ELF-1 (cell line): ENCODE measurements at regions not wholly inside any gene's neighbourhood (a gene's known extent, or its start where the extent isn't known, plus 50 kb on each side); places are given as distances from the start of the nearest gene placed in this dataset.
"Not testable (repeated sequence)": the region's sequence is repeated elsewhere in the genome, so short reads cannot be mapped to it uniquely, and the experiment has no call there.

Experiments
- DNase-seq: peaks from one replicate; pipeline ENCODE4 v3.0.0-alpha.2; 2016; ENCODE audit warnings: low read depth, low spot score

GRCh38 chr6:27161115-27161514 lies 86.4 kb upstream of the PRSS16 start:
- DNase-seq: no peak

GRCh38 chr6:27161603-27161945 lies 85.9 kb upstream of the PRSS16 start:
- DNase-seq: no peak

GRCh38 chr6:27161946-27162603 lies 85.4 kb upstream of the PRSS16 start:
- no peak for DNase-seq

- DNase-seq: no peak
These were observed 83.7 kb upstream of the PRSS16 start for GRCh38 chr6:27163834-27164233.

GRCh38 chr6:27168108-27168507 lies 79.4 kb upstream of the PRSS16 start:
- DNase-seq: no peak

GRCh38 chr6:27168586-27169443 lies 78.7 kb upstream of the PRSS16 start:
- no peak for DNase-seq

GRCh38 chr6:27172524-27173231 lies 74.8 kb upstream of the PRSS16 start:
- not testable (repeated sequence) for DNase-seq

GRCh38 chr6:27173232-27173601 lies 74.3 kb upstream of the PRSS16 start:
- DNase-seq: not testable (repeated sequence)

- DNase-seq: no peak
These were observed 72.5 kb upstream of the PRSS16 start for GRCh38 chr6:27174958-27175357.

GRCh38 chr6:27176096-27176495 lies 71.4 kb upstream of the PRSS16 start:
- DNase-seq: peak; percentile 45

- peak; percentile 65 for DNase-seq
These were observed 70.7 kb upstream of the PRSS16 start for GRCh38 chr6:27176523-27177484.

- peak; percentile 93 for DNase-seq
These were observed 69.8 kb upstream of the PRSS16 start for GRCh38 chr6:27177485-27178406.

GRCh38 chr6:27178407-27178730 lies 69.1 kb upstream of the PRSS16 start:
- no peak for DNase-seq

- peak; percentile 59 for DNase-seq
These were observed 68.6 kb upstream of the PRSS16 start for GRCh38 chr6:27178860-27179259.

GRCh38 chr6:27183060-27183832 lies 64.3 kb upstream of the PRSS16 start:
- no peak for DNase-seq

GRCh38 chr6:27187231-27188060 lies 60.1 kb upstream of the PRSS16 start:
- DNase-seq: no peak

GRCh38 chr6:27188061-27188884 lies 59.2 kb upstream of the PRSS16 start:
- DNase-seq: peak; percentile 89

- peak; percentile 82 for DNase-seq
These were observed 58.5 kb upstream of the PRSS16 start for GRCh38 chr6:27188885-27189418.
